ENCODE measurements at regions not wholly inside any gene's neighbourhood (a gene's known extent, or its start where the extent isn't known, plus 50 kb on each side); places are given as distances from the start of the nearest gene placed in this dataset.

DNA sequence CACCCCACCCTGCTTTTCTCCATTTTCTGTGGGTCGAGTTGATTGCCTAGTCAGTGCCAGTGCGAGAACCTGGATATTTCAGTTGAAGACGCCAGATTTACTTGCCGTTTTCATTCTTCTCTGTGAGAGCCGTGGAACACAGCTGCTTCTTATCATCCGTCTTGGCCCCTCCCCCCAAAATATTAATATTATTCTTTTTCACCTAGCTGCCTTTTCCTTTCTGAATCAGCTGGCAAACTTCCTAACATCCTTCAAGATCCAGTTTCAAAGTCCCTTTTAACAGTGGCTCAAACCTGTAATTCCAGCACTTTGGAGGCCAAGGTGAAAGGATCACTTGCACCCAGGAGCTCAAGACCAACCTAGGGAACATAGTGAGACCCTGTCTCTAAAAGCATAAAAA lies 117.1 kb upstream of the RASA1 start:
- TF ChIP-seq, protein P1, sequence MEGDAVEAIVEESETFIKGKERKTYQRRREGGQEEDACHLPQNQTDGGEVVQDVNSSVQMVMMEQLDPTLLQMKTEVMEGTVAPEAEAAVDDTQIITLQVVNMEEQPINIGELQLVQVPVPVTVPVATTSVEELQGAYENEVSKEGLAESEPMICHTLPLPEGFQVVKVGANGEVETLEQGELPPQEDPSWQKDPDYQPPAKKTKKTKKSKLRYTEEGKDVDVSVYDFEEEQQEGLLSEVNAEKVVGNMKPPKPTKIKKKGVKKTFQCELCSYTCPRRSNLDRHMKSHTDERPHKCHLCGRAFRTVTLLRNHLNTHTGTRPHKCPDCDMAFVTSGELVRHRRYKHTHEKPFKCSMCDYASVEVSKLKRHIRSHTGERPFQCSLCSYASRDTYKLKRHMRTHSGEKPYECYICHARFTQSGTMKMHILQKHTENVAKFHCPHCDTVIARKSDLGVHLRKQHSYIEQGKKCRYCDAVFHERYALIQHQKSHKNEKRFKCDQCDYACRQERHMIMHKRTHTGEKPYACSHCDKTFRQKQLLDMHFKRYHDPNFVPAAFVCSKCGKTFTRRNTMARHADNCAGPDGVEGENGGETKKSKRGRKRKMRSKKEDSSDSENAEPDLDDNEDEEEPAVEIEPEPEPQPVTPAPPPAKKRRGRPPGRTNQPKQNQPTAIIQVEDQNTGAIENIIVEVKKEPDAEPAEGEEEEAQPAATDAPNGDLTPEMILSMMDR (IDR thresholded peaks at IDR 0.05): no peak
- DNase-seq (ENCODE audit: low spot score) (no peak), ATAC-seq (ENCODE audit: low FRiP score) (no peak)

DNA sequence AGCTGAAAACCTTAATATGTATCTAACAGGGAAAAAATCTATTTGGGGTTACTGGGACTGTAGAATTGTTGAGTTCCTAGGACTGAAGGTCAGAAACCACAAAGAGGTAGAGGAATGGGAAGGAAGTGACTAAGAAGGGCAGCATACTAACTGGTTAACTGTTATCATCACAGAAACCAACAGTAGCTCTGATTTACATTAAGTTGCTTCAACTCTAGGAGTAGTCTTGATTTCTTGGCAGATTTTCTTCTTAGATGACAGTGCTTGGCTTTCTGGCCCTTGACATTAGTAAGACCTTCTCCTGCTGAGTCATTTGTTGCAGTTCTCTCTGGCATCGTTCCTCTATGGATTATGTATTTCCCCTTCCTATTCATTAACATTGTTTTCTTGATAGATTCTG lies 116.1 kb upstream of the RASA1 start:
- DNase-seq (ENCODE audit: low spot score) (no peak), ATAC-seq (ENCODE audit: low FRiP score) (no peak)
- TF ChIP-seq, protein P1 (IDR thresholded peaks at IDR 0.05): no peak

DNA sequence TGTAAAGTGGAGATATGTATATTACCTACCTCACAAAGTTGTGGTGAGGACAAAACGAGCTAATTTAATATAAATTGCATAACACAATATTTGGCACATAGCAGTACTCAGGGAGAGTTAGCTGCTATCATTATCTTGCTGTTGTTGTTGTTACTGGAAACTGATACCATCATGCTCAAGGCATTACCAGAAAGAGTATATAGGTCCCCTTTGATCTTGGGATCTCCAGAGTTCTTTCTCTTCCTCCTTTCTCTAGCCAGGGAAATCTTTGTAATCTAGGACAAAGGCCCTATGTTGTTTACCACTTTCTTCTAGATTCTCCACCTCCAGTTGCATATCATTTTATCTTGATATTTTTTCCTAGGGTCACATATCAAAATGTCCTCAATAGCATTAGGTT lies 114.8 kb upstream of the RASA1 start:
- DNase-seq (ENCODE audit: low spot score) (no peak), ATAC-seq (ENCODE audit: low FRiP score) (no peak)
- TF ChIP-seq, protein P1 (IDR thresholded peaks at IDR 0.05): no peak

DNA sequence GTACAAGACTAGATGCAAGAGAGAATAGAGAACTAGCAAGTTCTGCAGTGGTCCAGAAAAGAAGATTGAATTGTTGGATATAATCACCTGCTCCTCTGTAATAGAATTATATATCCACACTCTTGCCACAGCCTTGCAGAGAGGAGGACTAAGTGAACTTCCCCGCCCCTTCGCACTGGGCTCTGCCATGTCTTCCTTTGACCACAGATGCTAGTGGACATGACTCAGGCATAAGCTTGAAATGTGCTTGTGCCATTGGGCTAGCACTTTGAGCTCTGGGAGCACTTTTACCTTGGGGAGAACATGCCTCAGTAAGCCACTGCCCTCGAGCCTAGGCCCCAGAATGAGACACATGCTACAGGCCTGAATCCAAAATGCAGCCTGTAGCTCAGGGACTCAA lies 113.5 kb upstream of the RASA1 start:
- TF ChIP-seq, protein P1 (IDR thresholded peaks at IDR 0.05): no peak
- DNase-seq (ENCODE audit: low spot score) (no peak), ATAC-seq (ENCODE audit: low FRiP score) (no peak)

DNA sequence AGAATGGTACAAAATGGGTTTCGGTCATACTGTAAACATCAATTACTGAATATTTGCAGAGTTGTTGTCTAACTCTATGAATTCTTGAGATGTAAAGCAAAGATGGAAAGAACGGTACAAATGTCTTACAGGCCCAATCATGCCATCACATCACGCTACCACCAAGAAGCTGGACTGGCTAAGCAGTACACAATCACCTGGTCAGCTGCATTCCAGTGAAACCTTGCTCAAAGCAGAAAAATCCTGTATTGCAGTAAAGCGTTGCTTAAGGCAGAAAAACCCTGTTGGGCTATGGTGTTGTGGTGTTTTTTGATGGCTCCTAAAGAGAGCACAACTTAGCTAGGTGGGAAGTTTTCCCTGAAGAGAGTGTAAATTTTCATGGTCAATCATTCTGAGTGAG lies 112.6 kb upstream of the RASA1 start:
- TF ChIP-seq, protein P1 (IDR thresholded peaks at IDR 0.05): no peak
- ATAC-seq (ENCODE audit: low FRiP score): no peak
- no peak for DNase-seq (ENCODE audit: low spot score)

DNA sequence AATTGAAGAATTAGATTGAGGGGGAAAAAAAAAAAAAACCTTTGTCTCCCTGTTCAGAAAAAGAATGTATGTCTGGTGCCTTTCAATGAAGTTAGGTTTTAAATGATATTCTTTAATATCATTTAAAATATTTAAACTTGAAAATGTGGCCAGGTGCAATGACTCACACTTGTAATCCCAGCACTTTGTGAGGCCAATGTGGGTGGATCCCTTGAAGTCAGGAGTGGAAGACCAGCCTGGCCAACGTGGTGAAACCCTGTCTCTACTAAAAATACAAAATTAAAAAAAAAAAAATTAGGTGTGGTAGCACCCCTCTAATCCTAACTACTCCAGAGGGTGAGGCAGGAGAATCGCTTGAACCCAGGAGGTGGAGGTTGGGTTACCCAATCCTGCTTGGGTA lies 111.1 kb upstream of the RASA1 start:
- ATAC-seq (ENCODE audit: low FRiP score) (no peak), DNase-seq (ENCODE audit: low spot score) (no peak)
- TF ChIP-seq, protein P1 (IDR thresholded peaks at IDR 0.05): no peak

DNA sequence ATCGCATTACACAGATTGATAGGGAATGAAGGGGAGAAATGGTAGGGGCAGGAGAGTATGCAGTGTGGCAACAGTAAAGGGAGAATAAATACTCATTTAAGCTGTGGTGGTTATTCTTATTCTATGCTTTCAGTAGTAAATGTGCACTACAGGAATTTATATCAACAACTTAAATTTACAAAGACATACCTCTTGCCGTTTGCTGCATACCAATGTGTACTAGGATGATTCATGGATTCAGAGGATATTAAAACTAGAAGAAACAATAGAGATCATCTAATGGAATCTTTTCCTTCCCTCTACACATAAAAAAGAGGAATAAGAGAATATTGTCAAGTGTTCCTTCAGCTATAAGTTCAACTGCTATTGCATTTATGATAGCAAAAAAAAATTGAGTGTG lies 103.3 kb upstream of the RASA1 start:
- DNase-seq (ENCODE audit: low spot score) (no peak), ATAC-seq (ENCODE audit: low FRiP score) (no peak)
- TF ChIP-seq, protein P1 (IDR thresholded peaks at IDR 0.05): no peak
